Right lobe of liver (tissue), 4 donors: ENCODE measurements at regions not wholly inside any gene's neighbourhood (a gene's known extent, or its start where the extent isn't known, plus 50 kb on each side); places are given as distances from the start of the nearest gene placed in this dataset.

Source experiments
- CTCF ChIP-seq, 4 donors: fragments of 200-600 bp in 3 of 4; fragments of 450-650 bp in 1 of 4; IDR thresholded peaks; one replicate each; pipeline versions ENCODE4 v1.5.1 to v1.8.0; 2016 to 2022; ENCODE audit warnings: antibody characterized with exemption in 4 of 4, mild to moderate bottlenecking in 2 of 4
- POLR2A ChIP-seq: fragments of 450-650 bp; IDR thresholded peaks from one replicate; pipeline ENCODE4 v1.6.1; 2017; ENCODE audit warnings: antibody characterized with exemption, mild to moderate bottlenecking
- donor health status: DM: no; HTN: no; CAD: no.
- donor health status: DM: no; HTN: no; CAD: no.
- donor health status: DM: no; HTN: yes; CAD: no.

GRCh38 chr13:83485101-83485500 lies 397.2 kb downstream of the SLITRK1 start:
- TF ChIP-seq POLR2A (no peak), CTCF (IDR thresholded peaks at IDR 0.05) (no peak)
